H9 (cell line): ENCODE measurements at regions not wholly inside any gene's neighbourhood (a gene's known extent, or its start where the extent isn't known, plus 50 kb on each side); places are given as distances from the start of the nearest gene placed in this dataset.

Experiments
- DNase-seq: peaks from one replicate; pipeline ENCODE4 v3.0.0-alpha.2; 2017
- H2AFZ ChIP-seq: one replicate; pipeline ENCODE4 v1.6.1; 2013; ENCODE audit warnings: mild to moderate bottlenecking, low read length, control low read depth, moderate library complexity
- H2AK5ac ChIP-seq: 2 replicates; pipeline ENCODE4 v1.6.1; 2013; ENCODE audit warnings: low read length, control low read depth, mixed read lengths; ENCODE audit not compliant: insufficient read length
- H2BK120ac ChIP-seq: one replicate; pipeline ENCODE4 v1.6.1; 2013; ENCODE audit warnings: low read depth, mild to moderate bottlenecking, low read length, control low read depth, inconsistent platforms; ENCODE audit not compliant: poor library complexity, severe bottlenecking
- H2BK12ac ChIP-seq: 2 replicates; pipeline ENCODE4 v1.6.1; 2013; ENCODE audit warnings: low read length, control low read depth, mixed read lengths, low read depth; ENCODE audit not compliant: insufficient read length
- H2BK15ac ChIP-seq: 2 replicates; pipeline ENCODE4 v1.6.1; 2013; ENCODE audit warnings: low read depth, low read length, control low read depth
- H2BK20ac ChIP-seq: one replicate; pipeline ENCODE4 v1.6.1; 2013; ENCODE audit warnings: low read depth, mild to moderate bottlenecking, low read length, control low read depth, inconsistent platforms; ENCODE audit not compliant: poor library complexity, severe bottlenecking
- H2BK5ac ChIP-seq: 2 replicates; pipeline ENCODE4 v1.6.1; 2013; ENCODE audit warnings: low read length, control low read depth, mixed read lengths; ENCODE audit not compliant: insufficient read length
- H3K14ac ChIP-seq: 2 replicates; pipeline ENCODE4 v1.6.1; 2013; ENCODE audit warnings: low read length, control low read depth; ENCODE audit not compliant: insufficient read depth
- H3K18ac ChIP-seq: 2 replicates; pipeline ENCODE4 v1.6.1; 2013; ENCODE audit warnings: low read depth, mild to moderate bottlenecking, mixed read lengths, low read length, control low read depth; ENCODE audit not compliant: insufficient read length
- H3K23ac ChIP-seq: 2 replicates; pipeline ENCODE4 v1.6.1; 2013; ENCODE audit warnings: low read length, control low read depth, mixed read lengths, low read depth; ENCODE audit not compliant: insufficient read length
- H3K23me2 ChIP-seq: 2 replicates; pipeline ENCODE4 v1.6.1; 2013; ENCODE audit warnings: low read depth, mild to moderate bottlenecking, mixed read lengths, low read length, control low read depth; ENCODE audit not compliant: insufficient read length, poor library complexity, severe bottlenecking
- H3K27ac ChIP-seq: 2 replicates; pipeline ENCODE4 v1.5.1; 2013; ENCODE audit warnings: low read length, control low read depth, mixed read lengths, low read depth; ENCODE audit not compliant: insufficient read length
- H3K27me3 ChIP-seq: 2 replicates; pipeline ENCODE4 v1.6.1; 2013; ENCODE audit warnings: low read length, control low read depth, inconsistent platforms; ENCODE audit not compliant: insufficient read depth
- H3K4ac ChIP-seq: 2 replicates; pipeline ENCODE4 v1.6.1; 2013; ENCODE audit warnings: low read depth, mild to moderate bottlenecking, control low read depth, inconsistent platforms, low read length, moderate library complexity
- H3K4me1 ChIP-seq: 2 replicates; pipeline ENCODE4 v1.6.1; 2013; ENCODE audit warnings: low read length, control low read depth, inconsistent platforms; ENCODE audit not compliant: insufficient read depth
- H3K4me2 ChIP-seq: 2 replicates; pipeline ENCODE4 v1.6.1; 2013; ENCODE audit warnings: low read length, control low read depth, mixed read lengths; ENCODE audit not compliant: insufficient read length, insufficient read depth
- H3K56ac ChIP-seq: 2 replicates; pipeline ENCODE4 v1.6.1; 2013; ENCODE audit warnings: low read depth, mild to moderate bottlenecking, mixed read lengths, low read length, control low read depth; ENCODE audit not compliant: insufficient read length
- H3K79me1 ChIP-seq: 2 replicates; pipeline ENCODE4 v1.6.1; 2013; ENCODE audit warnings: low read depth, mild to moderate bottlenecking, moderate library complexity, low read length, control low read depth, inconsistent platforms; ENCODE audit not compliant: insufficient read depth, poor library complexity, severe bottlenecking
- H3K79me2 ChIP-seq: 2 replicates; pipeline ENCODE4 v1.6.1; 2013; ENCODE audit warnings: low read length, control low read depth, inconsistent platforms; ENCODE audit not compliant: insufficient read depth
- H3K9ac ChIP-seq: 2 replicates; pipeline ENCODE4 v1.6.1; 2013; ENCODE audit warnings: low read length, control low read depth, mixed read lengths; ENCODE audit not compliant: insufficient read length; ENCODE audit errors: extremely low read depth
- H3K9me3 ChIP-seq: one replicate; pipeline ENCODE4 v1.6.1; 2013; ENCODE audit warnings: low read depth, low read length, inconsistent platforms; ENCODE audit not compliant: control insufficient read depth
- H3T11ph ChIP-seq: one replicate; pipeline ENCODE4 v1.6.1; 2013; ENCODE audit warnings: mild to moderate bottlenecking, low read length, control low read depth, inconsistent platforms
- H4K20me1 ChIP-seq: one replicate; pipeline ENCODE4 v1.6.1; 2013; ENCODE audit not compliant: control insufficient read depth, insufficient read length, insufficient read depth
- H4K5ac ChIP-seq: 2 replicates; pipeline ENCODE4 v1.6.1; 2013; ENCODE audit warnings: low read depth, mild to moderate bottlenecking, mixed read lengths, low read length, control low read depth; ENCODE audit not compliant: insufficient read length
- H4K8ac ChIP-seq: replicated peaks from 2 replicates; pipeline ENCODE4 v1.6.1; 2013; ENCODE audit warnings: low read length, control low read depth, mixed read lengths, low read depth; ENCODE audit not compliant: insufficient read length
- H4K91ac ChIP-seq: 2 replicates; pipeline ENCODE4 v1.6.1; 2013; ENCODE audit warnings: low read depth, mild to moderate bottlenecking, moderate library complexity, mixed read lengths, low read length, control low read depth; ENCODE audit not compliant: insufficient read length
- H3K27ac Mint-ChIP-seq, 3 experiments: 2 replicates in 2 of 3; 3 replicates in 1 of 3; pipeline ENCODE4 v1.8.0; 2020 to 2021; ENCODE audit warnings: mixed read lengths in 3 of 3, mild to moderate bottlenecking in 1 of 3, moderate library complexity in 1 of 3
- H3K27me3 Mint-ChIP-seq: 2 replicates; pipeline ENCODE4 v1.8.0; 2021; ENCODE audit warnings: low read depth, mild to moderate bottlenecking, moderate library complexity, mixed read lengths
- H3K36me3 Mint-ChIP-seq, 3 experiments: 2 replicates in 2 of 3; 3 replicates in 1 of 3; pipeline ENCODE4 v1.8.0; 2020 to 2021; ENCODE audit warnings: low read depth in 3 of 3, mixed read lengths in 3 of 3; ENCODE audit not compliant: insufficient read depth in 1 of 3
- H3K4me1 Mint-ChIP-seq, 2 experiments: 2 replicates each; pipeline ENCODE4 v1.8.0; 2020; ENCODE audit warnings: mixed read lengths in 2 of 2
- H3K4me3 Mint-ChIP-seq, 2 experiments: 2 replicates in 1 of 2; 3 replicates in 1 of 2; pipeline ENCODE4 v1.8.0; 2020 to 2021; ENCODE audit warnings: mild to moderate bottlenecking in 2 of 2, mixed read lengths in 2 of 2, moderate library complexity in 1 of 2
- H3K9me3 Mint-ChIP-seq, 2 experiments: 2 replicates in 1 of 2; 3 replicates in 1 of 2; pipeline ENCODE4 v1.8.0; 2020; ENCODE audit warnings: mild to moderate bottlenecking in 2 of 2, mixed read lengths in 2 of 2, moderate library complexity in 1 of 2
- WGBS: extraction: QIAGEN DNeasy Blood & Tissue Kit; methylation state at CpG from one replicate; pipeline ENCODE4 v1.1.7; 2013; ENCODE audit warnings: missing lambda C conversion rate, low lambda C conversion rate, mixed read lengths; ENCODE audit not compliant: insufficient read length; ENCODE audit errors: extremely low coverage; 5-methylcytosine and 5-hydroxymethylcytosine counted together
- TF ChIP-seq, protein P1 (sequence below): fragments of 200-600 bp; sonication (generic); conservative IDR thresholded peaks from 3 replicates; pipeline ENCODE4 v1.8.0; 2021; ENCODE audit warnings: antibody characterized with exemption, mild to moderate bottlenecking

GRCh38 chr9:7491641-7492040 lies 307.9 kb downstream of the DMAC1 start:
- no peak overlapping the region for H2BK12ac ChIP-seq
- no peak overlapping the region for H2AFZ ChIP-seq
- H3K27me3 ChIP-seq: no peaks in the 10 kb centered on the region
- no peak overlapping the region for H2BK5ac ChIP-seq
- H3K23ac ChIP-seq: no peak overlapping the region
- no peak overlapping the region for H4K5ac ChIP-seq
- H3K27ac ChIP-seq: no peak overlapping the region
- no peak overlapping the region for H2BK15ac ChIP-seq
- no peak overlapping the region for H3K56ac ChIP-seq
- H3K36me3 Mint-ChIP-seq: no peaks in the 10 kb centered on the region
- H3T11ph ChIP-seq: no peak overlapping the region
- no CpG with 5 or more reads among the region's 2 CpGs for WGBS
- H3K4me1 Mint-ChIP-seq: no peaks in the 10 kb centered on the region; a peak in 2 of 4 replicates
- no peak overlapping the region for H3K27ac Mint-ChIP-seq
- TF ChIP-seq, protein P1, sequence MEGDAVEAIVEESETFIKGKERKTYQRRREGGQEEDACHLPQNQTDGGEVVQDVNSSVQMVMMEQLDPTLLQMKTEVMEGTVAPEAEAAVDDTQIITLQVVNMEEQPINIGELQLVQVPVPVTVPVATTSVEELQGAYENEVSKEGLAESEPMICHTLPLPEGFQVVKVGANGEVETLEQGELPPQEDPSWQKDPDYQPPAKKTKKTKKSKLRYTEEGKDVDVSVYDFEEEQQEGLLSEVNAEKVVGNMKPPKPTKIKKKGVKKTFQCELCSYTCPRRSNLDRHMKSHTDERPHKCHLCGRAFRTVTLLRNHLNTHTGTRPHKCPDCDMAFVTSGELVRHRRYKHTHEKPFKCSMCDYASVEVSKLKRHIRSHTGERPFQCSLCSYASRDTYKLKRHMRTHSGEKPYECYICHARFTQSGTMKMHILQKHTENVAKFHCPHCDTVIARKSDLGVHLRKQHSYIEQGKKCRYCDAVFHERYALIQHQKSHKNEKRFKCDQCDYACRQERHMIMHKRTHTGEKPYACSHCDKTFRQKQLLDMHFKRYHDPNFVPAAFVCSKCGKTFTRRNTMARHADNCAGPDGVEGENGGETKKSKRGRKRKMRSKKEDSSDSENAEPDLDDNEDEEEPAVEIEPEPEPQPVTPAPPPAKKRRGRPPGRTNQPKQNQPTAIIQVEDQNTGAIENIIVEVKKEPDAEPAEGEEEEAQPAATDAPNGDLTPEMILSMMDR: no peak
- H3K4ac ChIP-seq: no peak overlapping the region
- no peak overlapping the region for H4K8ac ChIP-seq
- H3K4me3 Mint-ChIP-seq: no peak overlapping the region
- H3K79me2 ChIP-seq: no peaks in the 10 kb centered on the region
- no peak overlapping the region for H4K91ac ChIP-seq
- H3K9ac ChIP-seq: no peak overlapping the region
- no peak overlapping the region for H2AK5ac ChIP-seq
- H2BK20ac ChIP-seq: no peak overlapping the region
- no peaks in the 10 kb centered on the region for H3K27me3 Mint-ChIP-seq
- H3K23me2 ChIP-seq: no peaks in the 10 kb centered on the region
- no peak overlapping the region for H3K18ac ChIP-seq
- no peaks in the 10 kb centered on the region for H3K4me1 ChIP-seq
- no peaks in the 10 kb centered on the region for H3K9me3 ChIP-seq
- DNase-seq: no peak
- no peak overlapping the region for H3K4me2 ChIP-seq
- H2BK120ac ChIP-seq: no peak overlapping the region
- no peaks in the 10 kb centered on the region for H3K9me3 Mint-ChIP-seq
- no peaks in the 10 kb centered on the region for H4K20me1 ChIP-seq
- no peaks in the 10 kb centered on the region for H3K79me1 ChIP-seq
- H3K14ac ChIP-seq: no peak overlapping the region
